Endothelial cell of umbilical vein (primary cell): ENCODE measurements at regions not wholly inside any gene's neighbourhood (a gene's known extent, or its start where the extent isn't known, plus 50 kb on each side); places are given as distances from the start of the nearest gene placed in this dataset.

Experiments used
- CTCF ChIP-seq, 2 donors: IDR thresholded peaks; 1 replicate in 1 of 2; 2 replicates in 1 of 2; pipeline ENCODE4 v1.5.1; 2011; ENCODE audit warnings: low read length in 2 of 2, mild to moderate bottlenecking in 2 of 2, moderate library complexity in 2 of 2, control low read depth in 1 of 2, inconsistent platforms in 1 of 2, low read depth in 1 of 2; ENCODE audit not compliant: insufficient read depth in 1 of 2; ENCODE audit errors: extremely low read depth in 1 of 2
- EZH2 ChIP-seq: IDR thresholded peaks from 2 replicates; pipeline ENCODE4 v1.6.1; 2012; ENCODE audit warnings: borderline replicate concordance, low read depth, mild to moderate bottlenecking, moderate library complexity, low read length, inconsistent platforms; ENCODE audit not compliant: severe bottlenecking
- FOS ChIP-seq: IDR thresholded peaks from 2 replicates; pipeline ENCODE4 v1.6.1; 2011; ENCODE audit warnings: mild to moderate bottlenecking, low read length, moderate library complexity, borderline replicate concordance; ENCODE audit not compliant: insufficient read depth
- GATA2 ChIP-seq: IDR thresholded peaks from 2 replicates; pipeline ENCODE4 v1.7.0; 2011; ENCODE audit warnings: low read depth, mild to moderate bottlenecking, moderate library complexity, mixed read lengths, low read length; ENCODE audit not compliant: insufficient read length, insufficient read depth
- JUN ChIP-seq: IDR thresholded peaks from 2 replicates; pipeline ENCODE4 v1.6.1; 2011; ENCODE audit warnings: borderline replicate concordance, low read depth; ENCODE audit not compliant: insufficient read length, insufficient read depth
- MYC ChIP-seq: IDR thresholded peaks from one replicate; pipeline ENCODE4 v1.6.1; 2011; ENCODE audit warnings: mild to moderate bottlenecking, low read depth, low read length
- POLR2A ChIP-seq: IDR thresholded peaks from 2 replicates; pipeline ENCODE4 v1.6.1; 2012; ENCODE audit warnings: low read depth, mild to moderate bottlenecking, control low read depth, low read length
- POLR2AphosphoS5 ChIP-seq: IDR thresholded peaks from 2 replicates; pipeline ENCODE4 v1.6.1; 2012; ENCODE audit warnings: low read depth, mild to moderate bottlenecking, control low read depth, low read length, moderate library complexity; ENCODE audit not compliant: insufficient read depth
- TF ChIP-seq, protein P1 (sequence below): IDR thresholded peaks from 2 replicates; pipeline ENCODE4 v1.6.1; 2011; ENCODE audit not compliant: insufficient read depth, insufficient read length

- TF ChIP-seq CTCF (IDR thresholded peaks at IDR 0.05; ENCODE audit: extremely low read depth in 1 of 2, insufficient read depth in 1 of 2, low read depth in 1 of 2, low read length in 2 of 2) (no peak), POLR2A (no peak), POLR2AphosphoS5 (no peak), EZH2 (no peak), MYC (no peak), FOS (no peak), JUN (no peak), GATA2 (no peak)
- TF ChIP-seq, protein P1, sequence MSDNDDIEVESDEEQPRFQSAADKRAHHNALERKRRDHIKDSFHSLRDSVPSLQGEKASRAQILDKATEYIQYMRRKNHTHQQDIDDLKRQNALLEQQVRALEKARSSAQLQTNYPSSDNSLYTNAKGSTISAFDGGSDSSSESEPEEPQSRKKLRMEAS = no peak
Measured at GRCh38 chr1:30120245-30121000, 603.0 kb downstream of the MATN1 start.
